Mesenchymal stem cell (in vitro differentiated cells and primary cell): ENCODE measurements at regions not wholly inside any gene's neighbourhood (a gene's known extent, or its start where the extent isn't known, plus 50 kb on each side); places are given as distances from the start of the nearest gene placed in this dataset.

Experiments used
- DNase-seq: peaks from one replicate; pipeline ENCODE4 v3.0.0-alpha.2; 2013
- H2AFZ ChIP-seq: one replicate; pipeline ENCODE4 v1.6.1; 2013; ENCODE audit warnings: low read depth, mild to moderate bottlenecking, control low read depth, inconsistent platforms, low read length, moderate library complexity
- H2AK5ac ChIP-seq: 2 replicates; pipeline ENCODE4 v1.6.1; 2013; ENCODE audit warnings: low read length, moderate library complexity, mild to moderate bottlenecking, inconsistent platforms; ENCODE audit not compliant: severe bottlenecking
- H2BK120ac ChIP-seq: one replicate; pipeline ENCODE4 v1.6.1; 2013; ENCODE audit warnings: low read depth, mild to moderate bottlenecking, inconsistent platforms, low read length, moderate library complexity
- H2BK12ac ChIP-seq, 2 experiments: one replicate each; pipeline ENCODE4 v1.6.1; 2013; ENCODE audit warnings: inconsistent platforms in 2 of 2, low read length in 2 of 2, mild to moderate bottlenecking in 2 of 2, moderate library complexity in 2 of 2, control low read depth in 1 of 2
- H2BK15ac ChIP-seq: one replicate; pipeline ENCODE4 v1.6.1; 2013; ENCODE audit warnings: mild to moderate bottlenecking, low read depth, inconsistent platforms; ENCODE audit not compliant: poor library complexity, severe bottlenecking
- H2BK5ac ChIP-seq: 2 replicates; pipeline ENCODE4 v1.6.1; 2013; ENCODE audit warnings: low read depth, mild to moderate bottlenecking, low read length, control low read depth, inconsistent platforms; ENCODE audit not compliant: poor library complexity, severe bottlenecking
- H3K14ac ChIP-seq, 2 experiments: one replicate each; pipeline ENCODE4 v1.6.1; 2013; ENCODE audit warnings: inconsistent platforms in 2 of 2, low read length in 2 of 2, control low read depth in 1 of 2, mild to moderate bottlenecking in 1 of 2, moderate library complexity in 1 of 2
- H3K18ac ChIP-seq, 2 experiments: one replicate each; pipeline ENCODE4 v1.6.1; 2013; ENCODE audit warnings: inconsistent platforms in 2 of 2, low read length in 2 of 2, control low read depth in 1 of 2, low read depth in 1 of 2, mild to moderate bottlenecking in 1 of 2
- H3K23ac ChIP-seq, 2 experiments: one replicate each; pipeline ENCODE4 v1.6.1; 2013; ENCODE audit warnings: inconsistent platforms in 2 of 2, low read length in 2 of 2, mild to moderate bottlenecking in 2 of 2, moderate library complexity in 2 of 2, control low read depth in 1 of 2
- H3K27ac ChIP-seq: 2 replicates; pipeline ENCODE4 v1.5.1; 2013; ENCODE audit warnings: mild to moderate bottlenecking, moderate library complexity, low read length, control low read depth, inconsistent platforms; ENCODE audit not compliant: poor library complexity, severe bottlenecking
- H3K27me3 ChIP-seq, 2 experiments: 2 replicates each; pipeline versions ENCODE4 v1.6.1 to v1.7.0; 2013; ENCODE audit warnings: low read length in 2 of 2, mild to moderate bottlenecking in 2 of 2, moderate library complexity in 2 of 2, control low read depth in 1 of 2, inconsistent platforms in 1 of 2; ENCODE audit not compliant: control insufficient read depth in 1 of 2, insufficient read depth in 1 of 2
- H3K36me3 ChIP-seq, 2 experiments: 2 replicates each; pipeline versions ENCODE4 v1.6.1 to v1.7.0; 2013; ENCODE audit warnings: low read length in 2 of 2, control low read depth in 1 of 2, inconsistent platforms in 1 of 2, low read depth in 1 of 2, mild to moderate bottlenecking in 1 of 2; ENCODE audit not compliant: insufficient read depth in 2 of 2, control insufficient read depth in 1 of 2
- H3K4ac ChIP-seq, 2 experiments: one replicate each; pipeline ENCODE4 v1.6.1; 2013; ENCODE audit warnings: inconsistent platforms in 2 of 2, low read length in 2 of 2, mild to moderate bottlenecking in 2 of 2, moderate library complexity in 2 of 2, control low read depth in 1 of 2, low read depth in 1 of 2
- H3K4me1 ChIP-seq: 2 replicates; pipeline ENCODE4 v1.6.1; 2013; ENCODE audit warnings: low read depth, low read length, control low read depth; ENCODE audit not compliant: control insufficient read depth, insufficient read depth
- H3K4me2 ChIP-seq: 2 replicates; pipeline ENCODE4 v1.6.1; 2013; ENCODE audit warnings: low read length, mild to moderate bottlenecking, inconsistent platforms; ENCODE audit not compliant: poor library complexity, severe bottlenecking
- H3K4me3 ChIP-seq, 2 experiments: 2 replicates each; pipeline versions ENCODE4 v1.5.1 to v1.7.0; 2013; ENCODE audit warnings: low read length in 2 of 2, mild to moderate bottlenecking in 2 of 2, control low read depth in 1 of 2, low read depth in 1 of 2; ENCODE audit not compliant: insufficient read depth in 1 of 2
- H3K79me1 ChIP-seq: replicated peaks from 2 replicates; pipeline ENCODE4 v1.6.1; 2013; ENCODE audit warnings: mild to moderate bottlenecking, control low read depth, low read length, inconsistent platforms; ENCODE audit not compliant: poor library complexity, severe bottlenecking
- H3K9ac ChIP-seq: 2 replicates; pipeline ENCODE4 v1.7.0; 2013; ENCODE audit warnings: mild to moderate bottlenecking, low read length, moderate library complexity
- H3K9me3 ChIP-seq: 2 replicates; pipeline ENCODE4 v1.7.0; 2013; ENCODE audit warnings: mild to moderate bottlenecking, low read length; ENCODE audit not compliant: control insufficient read depth
- H4K8ac ChIP-seq: one replicate; pipeline ENCODE4 v1.6.1; 2013; ENCODE audit warnings: inconsistent platforms, mild to moderate bottlenecking, low read length, moderate library complexity
- H4K91ac ChIP-seq: one replicate; pipeline ENCODE4 v1.6.1; 2013; ENCODE audit warnings: mild to moderate bottlenecking, low read length, inconsistent platforms
- WGBS: methylation state at CpG from one replicate; pipeline ENCODE4 v1.1.7; 2013; ENCODE audit warnings: mixed read lengths; 5-methylcytosine and 5-hydroxymethylcytosine counted together

DNA sequence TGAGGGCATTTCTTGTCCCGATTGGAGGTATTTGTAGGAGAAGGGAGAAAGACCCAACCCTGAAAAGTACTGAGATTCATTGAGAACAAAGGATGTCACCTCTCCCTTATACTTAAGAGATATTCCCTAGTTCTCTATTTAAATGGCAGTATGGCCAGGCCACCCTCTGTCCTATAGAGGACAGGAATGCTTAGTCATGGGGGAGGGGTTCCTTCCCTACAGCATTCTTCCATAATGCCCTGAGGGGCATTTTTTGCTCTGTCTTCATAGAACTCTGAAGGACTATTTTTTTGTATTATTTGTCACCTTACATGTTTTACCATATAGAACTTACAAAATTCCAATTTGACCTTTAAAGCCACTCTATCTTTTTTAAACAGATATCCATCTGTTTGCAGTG lies 176.3 kb downstream of the TMEM161B start:
- no CpG with 5 or more reads among the region's 1 CpG for WGBS
- H4K91ac ChIP-seq, result no peak overlapping the region

DNA sequence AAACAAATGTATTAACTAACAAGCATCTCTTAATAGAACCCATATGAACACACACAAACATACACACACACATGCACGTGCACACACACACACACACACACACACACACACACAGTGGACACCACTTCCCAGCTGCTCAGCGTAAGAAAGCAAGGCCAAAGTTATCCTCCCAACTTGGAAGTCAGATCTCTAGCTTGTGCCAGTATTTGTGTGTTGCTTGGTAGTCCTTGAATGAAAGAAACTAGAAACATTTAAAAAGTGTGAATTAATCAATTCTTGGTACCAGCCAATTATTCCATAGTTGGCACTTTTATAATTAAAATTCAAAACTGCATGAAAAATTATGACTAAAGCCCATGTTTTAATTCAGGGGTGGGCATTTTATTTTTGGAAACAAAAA lies 178.1 kb downstream of the TMEM161B start:
- Histone ChIP-seq H2BK5ac (no peak overlapping the region), H3K79me1 (no peaks in the 10 kb centered on the region), H3K27me3 (no peaks in the 10 kb centered on the region), H4K91ac (no peak overlapping the region), H3K18ac (no peak overlapping the region), H2BK12ac (no peak overlapping the region), H2BK15ac (no peak overlapping the region), H3K9me3 (no peaks in the 10 kb centered on the region), H4K8ac (no peak overlapping the region), H3K14ac (no peak overlapping the region), H3K36me3 (no peaks in the 10 kb centered on the region), H2AK5ac (no peak overlapping the region), H3K9ac (no peak overlapping the region), H2BK120ac (no peak overlapping the region), H3K27ac (no peak overlapping the region), H3K23ac (no peak overlapping the region), H3K4me1 (no peaks in the 10 kb centered on the region), H3K4ac (no peak overlapping the region), H3K4me2 (no peak overlapping the region), H2AFZ (no peak overlapping the region), H3K4me3 (no peak overlapping the region)
- DNase-seq, result no peak
- 94% methylated on average over 1 of the region's 2 CpGs for WGBS

More for the DNA sequence above, 176.3 kb downstream of the TMEM161B start:
- H3K14ac ChIP-seq, result no peak overlapping the region
- H2BK120ac ChIP-seq, result no peak overlapping the region
- H2BK12ac ChIP-seq, result no peak overlapping the region
- no peak overlapping the region for H3K18ac ChIP-seq
- no peaks in the 10 kb centered on the region for H3K36me3 ChIP-seq
- H3K4me1 ChIP-seq, result no peaks in the 10 kb centered on the region
- no peak overlapping the region for H3K9ac ChIP-seq
- no peak for DNase-seq
- H2BK5ac ChIP-seq, result no peak overlapping the region
- no peak overlapping the region for H2AK5ac ChIP-seq
- no peak overlapping the region for H3K4ac ChIP-seq
- no peak overlapping the region for H3K4me3 ChIP-seq
- no peaks in the 10 kb centered on the region for H3K79me1 ChIP-seq
- H3K23ac ChIP-seq, result no peak overlapping the region
- H3K4me2 ChIP-seq, result no peak overlapping the region
- H4K8ac ChIP-seq, result no peak overlapping the region
- H2AFZ ChIP-seq, result no peak overlapping the region
- H2BK15ac ChIP-seq, result no peak overlapping the region
- no peak overlapping the region for H3K27ac ChIP-seq
- H3K27me3 ChIP-seq, result no peaks in the 10 kb centered on the region
- no peaks in the 10 kb centered on the region for H3K9me3 ChIP-seq

DNA sequence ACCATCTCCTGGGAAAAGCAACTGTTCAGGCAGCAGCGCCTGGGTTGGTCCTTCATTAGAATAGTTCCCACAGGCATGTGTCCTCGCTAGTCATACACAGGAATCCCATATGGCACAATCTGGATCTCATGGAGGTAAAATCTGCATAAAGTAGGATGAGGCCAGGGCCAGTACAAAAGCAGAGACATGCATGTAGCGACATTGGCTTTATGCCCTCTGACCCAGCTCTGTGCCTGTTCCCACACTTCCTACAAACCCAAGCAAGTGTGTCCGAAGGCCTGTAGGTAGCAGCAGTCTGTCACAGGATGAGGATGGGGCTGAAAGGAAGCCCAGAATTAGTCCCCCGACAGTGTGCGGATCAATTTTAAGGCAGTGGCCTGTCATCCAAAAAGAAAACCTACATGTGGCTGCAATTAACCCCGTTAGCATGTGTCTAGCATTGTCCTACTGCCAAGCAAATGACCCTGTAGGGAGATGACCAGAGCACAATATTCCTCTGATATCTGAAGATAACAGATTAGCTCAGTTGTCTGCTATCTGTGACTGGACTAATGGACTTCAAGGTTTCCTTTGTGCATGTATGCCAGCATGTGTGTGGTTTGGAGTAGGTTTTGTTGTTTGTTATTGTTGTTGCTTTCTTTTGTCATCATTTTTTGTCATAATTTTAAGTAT lies 178.8 kb downstream of the TMEM161B start:
- Histone ChIP-seq H3K4me2 (no peak overlapping the region), H3K14ac (no peak overlapping the region), H2AFZ (no peak overlapping the region), H3K36me3 (no peaks in the 10 kb centered on the region), H2AK5ac (no peak overlapping the region), H3K18ac (no peak overlapping the region), H3K79me1 (no peaks in the 10 kb centered on the region), H3K9me3 (no peaks in the 10 kb centered on the region), H3K9ac (no peak overlapping the region), H4K8ac (no peak overlapping the region), H3K4ac (no peak overlapping the region), H3K4me3 (no peak overlapping the region), H3K23ac (no peak overlapping the region), H3K27ac (no peak overlapping the region), H2BK15ac (no peak overlapping the region), H2BK5ac (no peak overlapping the region), H4K91ac (no peak overlapping the region), H2BK120ac (no peak overlapping the region), H3K4me1 (no peaks in the 10 kb centered on the region), H3K27me3 (no peaks in the 10 kb centered on the region), H2BK12ac (no peak overlapping the region)
- WGBS, result 59% methylated on average over 7 of the region's 7 CpGs
- no peak for DNase-seq

DNA sequence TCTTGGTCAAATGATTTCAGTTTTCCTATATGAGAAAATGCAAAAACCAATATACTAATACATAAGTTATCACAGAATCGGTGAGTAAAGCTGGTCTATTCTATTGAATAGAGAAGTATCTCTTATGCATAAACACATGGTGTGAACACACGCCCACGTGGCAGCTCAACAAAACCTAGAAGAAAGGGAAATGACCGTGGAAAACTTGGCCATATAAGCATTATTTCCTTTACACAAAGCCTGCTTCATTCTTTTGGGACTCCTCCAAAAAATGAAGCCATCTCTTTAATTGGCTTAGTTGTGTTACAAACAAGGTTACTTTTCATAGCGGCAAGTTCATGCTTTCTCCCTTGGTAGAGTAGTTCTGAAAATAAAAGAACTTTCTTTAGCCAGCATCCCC lies 183.2 kb downstream of the TMEM161B start:
- H3K23ac ChIP-seq, result no peak overlapping the region
- H3K4me1 ChIP-seq, result no peaks in the 10 kb centered on the region
- no peaks in the 10 kb centered on the region for H3K36me3 ChIP-seq
- H3K14ac ChIP-seq, result no peak overlapping the region
- H2AFZ ChIP-seq, result no peak overlapping the region
- no peak overlapping the region for H3K18ac ChIP-seq
- no peaks in the 10 kb centered on the region for H3K9me3 ChIP-seq
- DNase-seq, result no peak
- H2BK120ac ChIP-seq, result no peak overlapping the region
- H3K4ac ChIP-seq, result no peak overlapping the region
- no CpG with 5 or more reads among the region's 5 CpGs for WGBS
- no peak overlapping the region for H2AK5ac ChIP-seq
- no peaks in the 10 kb centered on the region for H3K79me1 ChIP-seq
- no peak overlapping the region for H2BK5ac ChIP-seq
- H4K91ac ChIP-seq, result no peak overlapping the region
- no peak overlapping the region for H2BK15ac ChIP-seq
- no peak overlapping the region for H2BK12ac ChIP-seq
- H3K27me3 ChIP-seq, result no peaks in the 10 kb centered on the region
- H3K27ac ChIP-seq, result no peak overlapping the region
- H3K4me2 ChIP-seq, result no peak overlapping the region
- no peak overlapping the region for H4K8ac ChIP-seq
- H3K4me3 ChIP-seq, result no peak overlapping the region
- no peak overlapping the region for H3K9ac ChIP-seq
